ENCODE measurements at regions not wholly inside any gene's neighbourhood (a gene's known extent, or its start where the extent isn't known, plus 50 kb on each side); places are given as distances from the start of the nearest gene placed in this dataset.

- TF ChIP-seq PATZ1 (CRISPR knock-in tag; IDR thresholded peaks at IDR 0.05; ENCODE audit: borderline replicate concordance): no peak
- no peak for TF ChIP-seq ARNTL (CRISPR knock-in tag; IDR thresholded peaks at IDR 0.05; ENCODE audit: borderline replicate concordance, low read depth)
- no peak for TF ChIP-seq ZNF565 (CRISPR knock-in tag; conservative IDR thresholded peaks at IDR 0.05; ENCODE audit: low read depth)
- no peak for TF ChIP-seq SNAI2 (CRISPR knock-in tag; IDR thresholded peaks at IDR 0.05)
- TF ChIP-seq ISL1 (CRISPR knock-in tag; IDR thresholded peaks at IDR 0.05): no peak
- no peak for TF ChIP-seq ZNF70 (CRISPR knock-in tag; IDR thresholded peaks at IDR 0.05)
- no peak for TF ChIP-seq ESRRG (CRISPR knock-in tag; IDR thresholded peaks at IDR 0.05)
- no peak for TF ChIP-seq OSR1 (CRISPR knock-in tag; IDR thresholded peaks at IDR 0.05)
- TF ChIP-seq TCF4 (CRISPR knock-in tag; IDR thresholded peaks at IDR 0.05; ENCODE audit: borderline replicate concordance): no peak
- TF ChIP-seq ZFP30 (CRISPR knock-in tag; IDR thresholded peaks at IDR 0.05): no peak
- no peak for TF ChIP-seq GLIS3 (CRISPR knock-in tag; IDR thresholded peaks at IDR 0.05)
- TF ChIP-seq ZC3H10 (CRISPR knock-in tag; IDR thresholded peaks at IDR 0.05): no peak
- no peak for ATAC-seq
Observed at GRCh38 chr6:48978016-48978415, 485.0 kb downstream of the MMUT start.

- ATAC-seq: no peak
- TF ChIP-seq TCF4 (CRISPR knock-in tag; IDR thresholded peaks at IDR 0.05; ENCODE audit: borderline replicate concordance) (no peak), ZFP3 (CRISPR knock-in tag; IDR thresholded peaks at IDR 0.05) (no peak), RARB (CRISPR knock-in tag; IDR thresholded peaks at IDR 0.05) (no peak), CSRNP3 (CRISPR knock-in tag; IDR thresholded peaks at IDR 0.05) (no peak), BACH2 (CRISPR knock-in tag; IDR thresholded peaks at IDR 0.05; ENCODE audit: borderline replicate concordance) (no peak), CREB5 (CRISPR knock-in tag; IDR thresholded peaks at IDR 0.05; ENCODE audit: low read depth) (no peak), ZNF565 (CRISPR knock-in tag; conservative IDR thresholded peaks at IDR 0.05; ENCODE audit: low read depth) (no peak), PPARA (CRISPR knock-in tag; IDR thresholded peaks at IDR 0.05; ENCODE audit: borderline replicate concordance) (no peak), ISL1 (CRISPR knock-in tag; IDR thresholded peaks at IDR 0.05) (no peak), ARNTL (CRISPR knock-in tag; IDR thresholded peaks at IDR 0.05; ENCODE audit: borderline replicate concordance, low read depth) (no peak), ZFP30 (CRISPR knock-in tag; IDR thresholded peaks at IDR 0.05) (no peak), PATZ1 (CRISPR knock-in tag; IDR thresholded peaks at IDR 0.05; ENCODE audit: borderline replicate concordance) (no peak), ESRRG (CRISPR knock-in tag; IDR thresholded peaks at IDR 0.05) (no peak), ZNF70 (CRISPR knock-in tag; IDR thresholded peaks at IDR 0.05) (no peak), SNAI2 (CRISPR knock-in tag; IDR thresholded peaks at IDR 0.05) (no peak), TOX (CRISPR knock-in tag; IDR thresholded peaks at IDR 0.05; ENCODE audit: borderline replicate concordance) (no peak), CSDC2 (CRISPR knock-in tag; IDR thresholded peaks at IDR 0.05) (no peak), ZC3H10 (CRISPR knock-in tag; IDR thresholded peaks at IDR 0.05) (no peak)
- TF ChIP-seq, protein P1, sequence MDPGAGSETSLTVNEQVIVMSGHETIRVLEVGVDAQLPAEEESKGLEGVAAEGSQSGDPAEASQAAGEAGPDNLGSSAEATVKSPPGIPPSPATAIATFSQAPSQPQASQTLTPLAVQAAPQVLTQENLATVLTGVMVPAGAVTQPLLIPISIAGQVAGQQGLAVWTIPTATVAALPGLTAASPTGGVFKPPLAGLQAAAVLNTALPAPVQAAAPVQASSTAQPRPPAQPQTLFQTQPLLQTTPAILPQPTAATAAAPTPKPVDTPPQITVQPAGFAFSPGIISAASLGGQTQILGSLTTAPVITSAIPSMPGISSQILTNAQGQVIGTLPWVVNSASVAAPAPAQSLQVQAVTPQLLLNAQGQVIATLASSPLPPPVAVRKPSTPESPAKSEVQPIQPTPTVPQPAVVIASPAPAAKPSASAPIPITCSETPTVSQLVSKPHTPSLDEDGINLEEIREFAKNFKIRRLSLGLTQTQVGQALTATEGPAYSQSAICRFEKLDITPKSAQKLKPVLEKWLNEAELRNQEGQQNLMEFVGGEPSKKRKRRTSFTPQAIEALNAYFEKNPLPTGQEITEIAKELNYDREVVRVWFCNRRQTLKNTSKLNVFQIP (CRISPR knock-in tag; IDR thresholded peaks at IDR 0.05; ENCODE audit: borderline replicate concordance, low read depth): no peak
- TF ChIP-seq, protein P2, sequence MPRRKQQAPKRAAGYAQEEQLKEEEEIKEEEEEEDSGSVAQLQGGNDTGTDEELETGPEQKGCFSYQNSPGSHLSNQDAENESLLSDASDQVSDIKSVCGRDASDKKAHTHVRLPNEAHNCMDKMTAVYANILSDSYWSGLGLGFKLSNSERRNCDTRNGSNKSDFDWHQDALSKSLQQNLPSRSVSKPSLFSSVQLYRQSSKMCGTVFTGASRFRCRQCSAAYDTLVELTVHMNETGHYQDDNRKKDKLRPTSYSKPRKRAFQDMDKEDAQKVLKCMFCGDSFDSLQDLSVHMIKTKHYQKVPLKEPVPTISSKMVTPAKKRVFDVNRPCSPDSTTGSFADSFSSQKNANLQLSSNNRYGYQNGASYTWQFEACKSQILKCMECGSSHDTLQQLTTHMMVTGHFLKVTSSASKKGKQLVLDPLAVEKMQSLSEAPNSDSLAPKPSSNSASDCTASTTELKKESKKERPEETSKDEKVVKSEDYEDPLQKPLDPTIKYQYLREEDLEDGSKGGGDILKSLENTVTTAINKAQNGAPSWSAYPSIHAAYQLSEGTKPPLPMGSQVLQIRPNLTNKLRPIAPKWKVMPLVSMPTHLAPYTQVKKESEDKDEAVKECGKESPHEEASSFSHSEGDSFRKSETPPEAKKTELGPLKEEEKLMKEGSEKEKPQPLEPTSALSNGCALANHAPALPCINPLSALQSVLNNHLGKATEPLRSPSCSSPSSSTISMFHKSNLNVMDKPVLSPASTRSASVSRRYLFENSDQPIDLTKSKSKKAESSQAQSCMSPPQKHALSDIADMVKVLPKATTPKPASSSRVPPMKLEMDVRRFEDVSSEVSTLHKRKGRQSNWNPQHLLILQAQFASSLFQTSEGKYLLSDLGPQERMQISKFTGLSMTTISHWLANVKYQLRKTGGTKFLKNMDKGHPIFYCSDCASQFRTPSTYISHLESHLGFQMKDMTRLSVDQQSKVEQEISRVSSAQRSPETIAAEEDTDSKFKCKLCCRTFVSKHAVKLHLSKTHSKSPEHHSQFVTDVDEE (CRISPR knock-in tag; IDR thresholded peaks at IDR 0.05): no peak
Observed at GRCh38 chr6:48977573-48977972, 485.5 kb downstream of the MMUT start.

Data from SK-N-SH treated with all-trans-retinoic acid at 6 μM for 48 hours (cell line).